Parathyroid adenoma (tissue), 2 donors: ENCODE measurements at regions not wholly inside any gene's neighbourhood (a gene's known extent, or its start where the extent isn't known, plus 50 kb on each side); places are given as distances from the start of the nearest gene placed in this dataset.
"Not testable (repeated sequence)": the region's sequence is repeated elsewhere in the genome, so short reads cannot be mapped to it uniquely, and the experiment has no call there.

ENCODE experiments used
- H2AFZ ChIP-seq: fragments of 300-600 bp; sonication (generic); one replicate; pipeline ENCODE4 v1.7.0; 2017; ENCODE audit warnings: antibody characterized with exemption, mild to moderate bottlenecking
- H3K27ac ChIP-seq: fragments of 300-600 bp; sonication (generic); one replicate; pipeline ENCODE4 v1.7.0; 2017
- H3K27me3 ChIP-seq: fragments of 300-600 bp; sonication (generic); one replicate; pipeline ENCODE4 v1.7.0; 2017; ENCODE audit warnings: low read length; ENCODE audit not compliant: control insufficient read depth, insufficient read depth
- H3K36me3 ChIP-seq: fragments of 300-600 bp; sonication (generic); one replicate; pipeline ENCODE4 v1.7.0; 2017; ENCODE audit warnings: low read length; ENCODE audit not compliant: control insufficient read depth, insufficient read depth
- H3K4me1 ChIP-seq: fragments of 300-600 bp; sonication (generic); one replicate; pipeline ENCODE4 v1.7.0; 2017; ENCODE audit warnings: control low read depth
- H3K4me2 ChIP-seq: fragments of 300-600 bp; sonication (generic); one replicate; pipeline ENCODE4 v1.7.0; 2017; ENCODE audit warnings: low read length
- H3K4me3 ChIP-seq: fragments of 300-600 bp; sonication (generic); one replicate; pipeline ENCODE4 v1.7.0; 2017; ENCODE audit warnings: low read depth, low read length
- H3K79me2 ChIP-seq: fragments of 300-600 bp; sonication (generic); one replicate; pipeline ENCODE4 v1.7.0; 2017; ENCODE audit warnings: control low read depth
- H3K9ac ChIP-seq: fragments of 300-600 bp; sonication (generic); one replicate; pipeline ENCODE4 v1.7.0; 2017; ENCODE audit warnings: mild to moderate bottlenecking
- H3K9me3 ChIP-seq: fragments of 300-600 bp; sonication (generic); one replicate; pipeline ENCODE4 v1.7.0; 2017; ENCODE audit warnings: low read length; ENCODE audit not compliant: control insufficient read depth
- CTCF ChIP-seq: fragments of 300-600 bp; sonication (generic); IDR thresholded peaks from one replicate; pipeline ENCODE4 v1.7.0; 2017; ENCODE audit warnings: antibody characterized with exemption, mild to moderate bottlenecking
- donor health status: primary hyperparathyroidism.

- no peak overlapping the region for H3K27ac ChIP-seq
- no peak overlapping the region for H2AFZ ChIP-seq
- H3K4me2 ChIP-seq = no peak overlapping the region
- no peak for TF ChIP-seq CTCF
- H3K9me3 ChIP-seq = no peaks in the 10 kb centered on the region
- no peaks in the 10 kb centered on the region for H3K4me1 ChIP-seq
- H3K9ac ChIP-seq = no peak overlapping the region
- no peaks in the 10 kb centered on the region for H3K27me3 ChIP-seq
- H3K79me2 ChIP-seq = no peaks in the 10 kb centered on the region
- peaks cover 5% of the 10 kb centered on the region for H3K36me3 ChIP-seq
- no peak overlapping the region for H3K4me3 ChIP-seq
Measured at GRCh38 chr5:114146398-114146797, 215.5 kb upstream of the KCNN2 start.

- no peak for TF ChIP-seq CTCF
- Histone ChIP-seq H2AFZ (no peak overlapping the region), H3K27ac (no peak overlapping the region), H3K4me3 (no peak overlapping the region), H3K4me1 (no peaks in the 10 kb centered on the region), H3K4me2 (no peak overlapping the region), H3K79me2 (no peaks in the 10 kb centered on the region), H3K9ac (no peak overlapping the region), H3K27me3 (no peaks in the 10 kb centered on the region), H3K36me3 (peaks cover 5% of the 10 kb centered on the region), H3K9me3 (no peaks in the 10 kb centered on the region)
Measured at GRCh38 chr5:114148253-114148652, 213.6 kb upstream of the KCNN2 start.

- not testable (repeated sequence) for H3K27ac ChIP-seq, H3K9ac ChIP-seq, H3K36me3 ChIP-seq, H3K27me3 ChIP-seq, H3K79me2 ChIP-seq, H2AFZ ChIP-seq, H3K4me1 ChIP-seq, H3K9me3 ChIP-seq, H3K4me3 ChIP-seq, H3K4me2 ChIP-seq
Measured at GRCh38 chr5:114148728-114149127, 213.1 kb upstream of the KCNN2 start.

GRCh38 chr5:114152656-114153360 is 209.1 kb upstream of the KCNN2 start:
- Histone ChIP-seq H2AFZ (no peak overlapping the region), H3K9ac (no peak overlapping the region), H3K4me2 (no peak overlapping the region), H3K79me2 (no peaks in the 10 kb centered on the region), H3K36me3 (peaks cover 5% of the 10 kb centered on the region), H3K4me1 (no peaks in the 10 kb centered on the region), H3K27ac (no peak overlapping the region), H3K4me3 (no peak overlapping the region), H3K27me3 (no peaks in the 10 kb centered on the region), H3K9me3 (no peaks in the 10 kb centered on the region)
- no peak for TF ChIP-seq CTCF

GRCh38 chr5:114153392-114153791 is 208.5 kb upstream of the KCNN2 start:
- H3K4me1 ChIP-seq = no peaks in the 10 kb centered on the region
- H3K9ac ChIP-seq = no peak overlapping the region
- TF ChIP-seq CTCF = no peak
- no peaks in the 10 kb centered on the region for H3K9me3 ChIP-seq
- no peak overlapping the region for H2AFZ ChIP-seq
- H3K79me2 ChIP-seq = no peaks in the 10 kb centered on the region
- no peaks in the 10 kb centered on the region for H3K27me3 ChIP-seq
- peaks cover 3% of the 10 kb centered on the region for H3K36me3 ChIP-seq
- no peak overlapping the region for H3K27ac ChIP-seq
- H3K4me3 ChIP-seq = no peak overlapping the region
- no peak overlapping the region for H3K4me2 ChIP-seq
